ENCODE measurements at regions not wholly inside any gene's neighbourhood (a gene's known extent, or its start where the extent isn't known, plus 50 kb on each side); places are given as distances from the start of the nearest gene placed in this dataset.

- CTCF ChIA-PET = no interaction called here
- no peaks in the 10 kb centered on the region for H3K4me1 ChIP-seq (ENCODE audit: control insufficient read depth, extremely low read depth, insufficient read depth, low read length)
- no peaks in the 10 kb centered on the region for H3K27me3 ChIP-seq (ENCODE audit: control insufficient read depth in 2 of 2, insufficient read depth in 2 of 2, low read length in 2 of 2)
- TF ChIP-seq MYC (IDR thresholded peaks at IDR 0.05; ENCODE audit: low read depth, low read length) = no peak
- no peak for TF ChIP-seq JUN (IDR thresholded peaks at IDR 0.05; ENCODE audit: borderline replicate concordance, insufficient read depth, insufficient read length, low read depth)
- TF ChIP-seq POLR2A (IDR thresholded peaks at IDR 0.05; ENCODE audit: low read depth, low read length) = no peak
- intact Hi-C loops (cut with micrococcal nuclease) (loop anchor here (10.0 kb wide), 1 partner anchor 337 kb away; no protein-coding TSS in a partner anchor), dilution Hi-C loops (cut with MboI; ENCODE audit: extremely low pct_ligation_motif_present, low sequenced_read_pairs) (no loop called here)
- no peak overlapping the region for H3K27ac ChIP-seq (ENCODE audit: insufficient read depth, low read depth, low read length)
- H4K20me1 ChIP-seq (replicated peaks; ENCODE audit: control insufficient read depth, extremely low read depth, insufficient read depth, low read length) = no peaks in the 10 kb centered on the region
- H3K4me2 ChIP-seq (ENCODE audit: insufficient read depth, low read length) = no peak overlapping the region
- no peak overlapping the region for H3K4me3 ChIP-seq (replicated peaks in 1 of 3; ENCODE audit: insufficient read depth in 1 of 3, low read depth in 1 of 3, low read length in 3 of 3)
- no TSS peak for BruUV-seq (replicated peaks)
- H3K9me3 ChIP-seq (replicated peaks; ENCODE audit: control insufficient read depth, insufficient read depth, low read length) = no peaks in the 10 kb centered on the region
- H2AFZ ChIP-seq (ENCODE audit: low read depth, low read length) = no peak overlapping the region
- no peak for FAIRE-seq
- no peaks in the 10 kb centered on the region for H3K9me1 ChIP-seq (replicated peaks; ENCODE audit: control insufficient read depth, extremely low read depth, insufficient read depth, low read length)
- POLR2A ChIA-PET = no interaction called here
- no peaks in the 10 kb centered on the region for H3K36me3 ChIP-seq (ENCODE audit: control insufficient read depth in 2 of 2, extremely low read depth in 1 of 2, insufficient read depth in 2 of 2, low read length in 2 of 2)
- H3K79me2 ChIP-seq (ENCODE audit: control insufficient read depth, insufficient read depth, low read length) = no peaks in the 10 kb centered on the region
- no peak for DNase-seq (ENCODE audit: low read depth, low spot score)
- H3K9ac ChIP-seq (replicated peaks; ENCODE audit: extremely low read depth, insufficient read depth, low read length) = no peak overlapping the region
Measured at GRCh38 chr5:8868283-8868682, 677.6 kb downstream of the SEMA5A start.

DNA sequence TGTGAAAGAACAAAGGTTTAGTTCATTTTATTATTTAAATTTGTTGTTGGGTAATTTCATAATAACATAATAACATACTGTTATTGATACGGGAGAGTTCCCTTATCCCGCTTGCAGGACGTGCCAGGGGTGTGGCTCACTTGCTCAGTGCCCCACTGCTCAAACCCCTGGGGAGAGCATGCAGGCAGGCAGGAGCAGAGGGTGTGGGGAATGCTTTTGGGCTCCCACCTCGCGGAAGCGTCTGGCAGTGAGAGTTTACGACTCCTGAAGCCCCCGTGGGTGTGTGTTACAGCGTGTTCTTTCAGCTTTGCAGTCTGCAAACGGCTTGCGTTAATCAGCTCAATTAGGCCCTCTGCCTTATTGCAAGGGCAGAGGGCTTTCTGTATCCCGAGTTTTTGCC, 675.9 kb downstream of the SEMA5A start:
- intact Hi-C loops (cut with micrococcal nuclease) (loop anchor here (10.0 kb wide), 1 partner anchor 335 kb away; no protein-coding TSS in a partner anchor), dilution Hi-C loops (cut with MboI; ENCODE audit: extremely low pct_ligation_motif_present, low sequenced_read_pairs) (no loop called here)
- TF ChIP-seq POLR2AphosphoS5 (IDR thresholded peaks at IDR 0.05; ENCODE audit: insufficient read depth, low read depth, low read length) (no peak), CTCF (IDR thresholded peaks at IDR 0.05; ENCODE audit: extremely low read depth in 1 of 2, insufficient read depth in 1 of 2, low read depth in 1 of 2, low read length in 2 of 2) (no peak), EZH2 (IDR thresholded peaks at IDR 0.05; ENCODE audit: borderline replicate concordance, low read depth, low read length, severe bottlenecking) (no peak), POLR2A (IDR thresholded peaks at IDR 0.05; ENCODE audit: low read depth, low read length) (no peak), GATA2 (IDR thresholded peaks at IDR 0.05; ENCODE audit: insufficient read depth, insufficient read length, low read depth, low read length) (no peak), FOS (IDR thresholded peaks at IDR 0.05; ENCODE audit: borderline replicate concordance, insufficient read depth, low read length) (no peak), JUN (IDR thresholded peaks at IDR 0.05; ENCODE audit: borderline replicate concordance, insufficient read depth, insufficient read length, low read depth) (no peak), MYC (IDR thresholded peaks at IDR 0.05; ENCODE audit: low read depth, low read length) (no peak)
- TF ChIP-seq, protein P1, sequence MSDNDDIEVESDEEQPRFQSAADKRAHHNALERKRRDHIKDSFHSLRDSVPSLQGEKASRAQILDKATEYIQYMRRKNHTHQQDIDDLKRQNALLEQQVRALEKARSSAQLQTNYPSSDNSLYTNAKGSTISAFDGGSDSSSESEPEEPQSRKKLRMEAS (IDR thresholded peaks at IDR 0.05; ENCODE audit: insufficient read depth, insufficient read length) = no peak
- H3K4me1 ChIP-seq (ENCODE audit: control insufficient read depth, extremely low read depth, insufficient read depth, low read length) = no peaks in the 10 kb centered on the region
- no peak overlapping the region for H3K4me2 ChIP-seq (ENCODE audit: insufficient read depth, low read length)
- ChIA-PET CTCF (no interaction called here), POLR2A (no interaction called here)
- no peaks in the 10 kb centered on the region for H3K9me3 ChIP-seq (replicated peaks; ENCODE audit: control insufficient read depth, insufficient read depth, low read length)
- H3K9ac ChIP-seq (replicated peaks; ENCODE audit: extremely low read depth, insufficient read depth, low read length) = no peak overlapping the region
- H4K20me1 ChIP-seq (replicated peaks; ENCODE audit: control insufficient read depth, extremely low read depth, insufficient read depth, low read length) = no peaks in the 10 kb centered on the region
- FAIRE-seq (no peak), DNase-seq (ENCODE audit: low read depth, low spot score) (no peak)
- H3K27ac ChIP-seq (ENCODE audit: insufficient read depth, low read depth, low read length) = no peak overlapping the region
- no TSS peak for BruUV-seq (replicated peaks)
- H3K36me3 ChIP-seq (ENCODE audit: control insufficient read depth in 2 of 2, extremely low read depth in 1 of 2, insufficient read depth in 2 of 2, low read length in 2 of 2) = no peaks in the 10 kb centered on the region
- H2AFZ ChIP-seq (ENCODE audit: low read depth, low read length) = no peak overlapping the region
- H3K79me2 ChIP-seq (ENCODE audit: control insufficient read depth, insufficient read depth, low read length) = no peaks in the 10 kb centered on the region
- no peaks in the 10 kb centered on the region for H3K27me3 ChIP-seq (ENCODE audit: control insufficient read depth in 2 of 2, insufficient read depth in 2 of 2, low read length in 2 of 2)
- no peak overlapping the region for H3K4me3 ChIP-seq (replicated peaks in 1 of 3; ENCODE audit: insufficient read depth in 1 of 3, low read depth in 1 of 3, low read length in 3 of 3)
- no peaks in the 10 kb centered on the region for H3K9me1 ChIP-seq (replicated peaks; ENCODE audit: control insufficient read depth, extremely low read depth, insufficient read depth, low read length)

Measured in endothelial cell of umbilical vein (primary cell).